Osteocyte (in vitro differentiated cells): ENCODE measurements at regions not wholly inside any gene's neighbourhood (a gene's known extent, or its start where the extent isn't known, plus 50 kb on each side); places are given as distances from the start of the nearest gene placed in this dataset.
"Not testable (repeated sequence)": the region's sequence is repeated elsewhere in the genome, so short reads cannot be mapped to it uniquely, and the experiment has no call there.

Experiments used
- DNase-seq: peaks from one replicate; pipeline ENCODE4 v3.0.0; 2021; ENCODE audit warnings: mixed read lengths; ENCODE audit not compliant: unreplicated experiment; ENCODE audit errors: extremely low spot score
- H3K27ac Mint-ChIP-seq: one replicate; pipeline ENCODE4 v1.8.0; 2021; ENCODE audit warnings: mild to moderate bottlenecking, mixed read lengths; ENCODE audit not compliant: unreplicated experiment
- H3K27me3 Mint-ChIP-seq: one replicate; pipeline ENCODE4 v1.8.0; 2021; ENCODE audit warnings: mixed read lengths; ENCODE audit not compliant: unreplicated experiment
- H3K36me3 Mint-ChIP-seq: one replicate; pipeline ENCODE4 v1.8.0; 2021; ENCODE audit warnings: mixed read lengths; ENCODE audit not compliant: unreplicated experiment
- H3K4me1 Mint-ChIP-seq: one replicate; pipeline ENCODE4 v1.8.0; 2021; ENCODE audit warnings: mixed read lengths; ENCODE audit not compliant: unreplicated experiment
- H3K4me3 Mint-ChIP-seq: one replicate; pipeline ENCODE4 v1.8.0; 2021; ENCODE audit warnings: mild to moderate bottlenecking, moderate library complexity, mixed read lengths; ENCODE audit not compliant: unreplicated experiment
- H3K9me3 Mint-ChIP-seq: one replicate; pipeline ENCODE4 v1.8.0; 2021; ENCODE audit warnings: mixed read lengths; ENCODE audit not compliant: unreplicated experiment
- CTCF ChIP-seq: fragments of 200-600 bp; sonication (generic); IDR thresholded peaks from 2 replicates; pipeline ENCODE4 v1.5.0; 2021; ENCODE audit warnings: antibody characterized with exemption, mild to moderate bottlenecking, moderate library complexity

GRCh38 chr12:19808371-19808770, 369.1 kb downstream of the AEBP2 start:
- H3K36me3 Mint-ChIP-seq: peaks cover 2% of the 10 kb centered on the region
- no peaks in the 10 kb centered on the region for H3K27me3 Mint-ChIP-seq
- peaks cover 13% of the 10 kb centered on the region for H3K4me1 Mint-ChIP-seq
- TF ChIP-seq CTCF: no peak
- no peak overlapping the region for H3K4me3 Mint-ChIP-seq
- H3K9me3 Mint-ChIP-seq: no peaks in the 10 kb centered on the region
- H3K27ac Mint-ChIP-seq: no peak overlapping the region
- DNase-seq: no peak

- peaks cover 4% of the 10 kb centered on the region for H3K9me3 Mint-ChIP-seq
- no peak overlapping the region for H3K4me3 Mint-ChIP-seq
- no peak for DNase-seq
- TF ChIP-seq CTCF: no peak
- H3K4me1 Mint-ChIP-seq: peaks cover 13% of the 10 kb centered on the region
- no peaks in the 10 kb centered on the region for H3K27me3 Mint-ChIP-seq
- H3K27ac Mint-ChIP-seq: peak overlapping the region; percentile 43
- peaks cover 2% of the 10 kb centered on the region for H3K36me3 Mint-ChIP-seq
These were observed 370.9 kb downstream of the AEBP2 start for GRCh38 chr12:19810213-19810612.

GRCh38 chr12:19811922-19812321, 372.6 kb downstream of the AEBP2 start:
- DNase-seq: no peak
- peaks cover 13% of the 10 kb centered on the region for H3K4me1 Mint-ChIP-seq
- peaks cover 4% of the 10 kb centered on the region for H3K9me3 Mint-ChIP-seq
- TF ChIP-seq CTCF: no peak
- H3K27ac Mint-ChIP-seq: no peak overlapping the region
- H3K4me3 Mint-ChIP-seq: no peak overlapping the region
- H3K27me3 Mint-ChIP-seq: no peaks in the 10 kb centered on the region
- peaks cover 5% of the 10 kb centered on the region for H3K36me3 Mint-ChIP-seq

- Mint-ChIP-seq H3K9me3 (peaks cover 5% of the 10 kb centered on the region), H3K4me3 (no peak overlapping the region), H3K27me3 (no peaks in the 10 kb centered on the region), H3K27ac (no peak overlapping the region), H3K4me1 (no peaks in the 10 kb centered on the region), H3K36me3 (peaks cover 3% of the 10 kb centered on the region)
- TF ChIP-seq CTCF: no peak
- no peak for DNase-seq
These were observed 379.9 kb downstream of the AEBP2 start for GRCh38 chr12:19819231-19819630.

- no peak overlapping the region for H3K27ac Mint-ChIP-seq
- H3K27me3 Mint-ChIP-seq: no peaks in the 10 kb centered on the region
- no peaks in the 10 kb centered on the region for H3K36me3 Mint-ChIP-seq
- no peak for DNase-seq
- H3K4me3 Mint-ChIP-seq: no peak overlapping the region
- TF ChIP-seq CTCF: no peak
- H3K9me3 Mint-ChIP-seq: peaks cover 4% of the 10 kb centered on the region
- H3K4me1 Mint-ChIP-seq: no peaks in the 10 kb centered on the region
These were observed 383.2 kb downstream of the AEBP2 start for GRCh38 chr12:19822476-19822875.

GRCh38 chr12:19823326-19823725, 384.0 kb downstream of the AEBP2 start:
- not testable (repeated sequence) for H3K27me3 Mint-ChIP-seq, H3K9me3 Mint-ChIP-seq, DNase-seq, H3K4me1 Mint-ChIP-seq, H3K27ac Mint-ChIP-seq, H3K4me3 Mint-ChIP-seq, H3K36me3 Mint-ChIP-seq
